ENCODE measurements at regions not wholly inside any gene's neighbourhood (a gene's known extent, or its start where the extent isn't known, plus 50 kb on each side); places are given as distances from the start of the nearest gene placed in this dataset.

DNA sequence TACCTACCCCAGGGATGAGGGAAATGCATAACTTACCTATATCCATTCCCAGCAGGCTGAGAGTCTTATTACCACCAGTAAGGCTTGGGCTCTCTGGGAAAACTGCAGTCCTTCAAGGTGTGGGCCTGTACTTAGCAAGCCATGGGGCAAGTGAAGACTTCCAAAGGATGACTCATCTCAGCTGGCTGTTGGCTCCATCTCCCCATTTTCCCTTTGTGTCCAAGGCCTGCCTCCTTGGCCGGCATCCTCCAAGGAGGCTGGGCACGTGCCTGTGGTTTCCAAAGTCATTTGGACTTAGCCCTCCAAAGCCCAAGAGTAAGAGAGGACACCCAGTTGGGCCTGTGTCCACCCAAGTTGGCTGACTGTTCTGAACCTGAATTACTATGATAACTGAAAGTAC is 89.8 kb downstream of the TMEM100 start:
- TF ChIP-seq TCF12 (IDR thresholded peaks at IDR 0.05; ENCODE audit: low read depth) (no peak), TAF1 (IDR thresholded peaks at IDR 0.05; ENCODE audit: low read depth) (no peak), CEBPB (IDR thresholded peaks at IDR 0.05) (no peak), YY1 (IDR thresholded peaks at IDR 0.05; ENCODE audit: low read depth) (no peak), FOXM1 (IDR thresholded peaks at IDR 0.05; ENCODE audit: borderline replicate concordance, low read depth) (no peak), ZBTB7A (IDR thresholded peaks at IDR 0.05; ENCODE audit: low read depth) (no peak), EGR1 (IDR thresholded peaks at IDR 0.05) (no peak), CREB1 (IDR thresholded peaks at IDR 0.05; ENCODE audit: low read depth) (no peak), TEAD4 (IDR thresholded peaks at IDR 0.05) (no peak), RAD21 (IDR thresholded peaks at IDR 0.05; ENCODE audit: low read depth) (no peak), EP300 (IDR thresholded peaks at IDR 0.05; ENCODE audit: borderline replicate concordance) (no peak), NFIC (IDR thresholded peaks at IDR 0.05) (no peak)
- TF ChIP-seq, protein P1, sequence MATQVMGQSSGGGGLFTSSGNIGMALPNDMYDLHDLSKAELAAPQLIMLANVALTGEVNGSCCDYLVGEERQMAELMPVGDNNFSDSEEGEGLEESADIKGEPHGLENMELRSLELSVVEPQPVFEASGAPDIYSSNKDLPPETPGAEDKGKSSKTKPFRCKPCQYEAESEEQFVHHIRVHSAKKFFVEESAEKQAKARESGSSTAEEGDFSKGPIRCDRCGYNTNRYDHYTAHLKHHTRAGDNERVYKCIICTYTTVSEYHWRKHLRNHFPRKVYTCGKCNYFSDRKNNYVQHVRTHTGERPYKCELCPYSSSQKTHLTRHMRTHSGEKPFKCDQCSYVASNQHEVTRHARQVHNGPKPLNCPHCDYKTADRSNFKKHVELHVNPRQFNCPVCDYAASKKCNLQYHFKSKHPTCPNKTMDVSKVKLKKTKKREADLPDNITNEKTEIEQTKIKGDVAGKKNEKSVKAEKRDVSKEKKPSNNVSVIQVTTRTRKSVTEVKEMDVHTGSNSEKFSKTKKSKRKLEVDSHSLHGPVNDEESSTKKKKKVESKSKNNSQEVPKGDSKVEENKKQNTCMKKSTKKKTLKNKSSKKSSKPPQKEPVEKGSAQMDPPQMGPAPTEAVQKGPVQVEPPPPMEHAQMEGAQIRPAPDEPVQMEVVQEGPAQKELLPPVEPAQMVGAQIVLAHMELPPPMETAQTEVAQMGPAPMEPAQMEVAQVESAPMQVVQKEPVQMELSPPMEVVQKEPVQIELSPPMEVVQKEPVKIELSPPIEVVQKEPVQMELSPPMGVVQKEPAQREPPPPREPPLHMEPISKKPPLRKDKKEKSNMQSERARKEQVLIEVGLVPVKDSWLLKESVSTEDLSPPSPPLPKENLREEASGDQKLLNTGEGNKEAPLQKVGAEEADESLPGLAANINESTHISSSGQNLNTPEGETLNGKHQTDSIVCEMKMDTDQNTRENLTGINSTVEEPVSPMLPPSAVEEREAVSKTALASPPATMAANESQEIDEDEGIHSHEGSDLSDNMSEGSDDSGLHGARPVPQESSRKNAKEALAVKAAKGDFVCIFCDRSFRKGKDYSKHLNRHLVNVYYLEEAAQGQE (IDR thresholded peaks at IDR 0.05; ENCODE audit: low read depth), result no peak
- TF ChIP-seq, protein P2, sequence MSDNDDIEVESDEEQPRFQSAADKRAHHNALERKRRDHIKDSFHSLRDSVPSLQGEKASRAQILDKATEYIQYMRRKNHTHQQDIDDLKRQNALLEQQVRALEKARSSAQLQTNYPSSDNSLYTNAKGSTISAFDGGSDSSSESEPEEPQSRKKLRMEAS (IDR thresholded peaks at IDR 0.05), result no peak
- TF ChIP-seq, protein P3, sequence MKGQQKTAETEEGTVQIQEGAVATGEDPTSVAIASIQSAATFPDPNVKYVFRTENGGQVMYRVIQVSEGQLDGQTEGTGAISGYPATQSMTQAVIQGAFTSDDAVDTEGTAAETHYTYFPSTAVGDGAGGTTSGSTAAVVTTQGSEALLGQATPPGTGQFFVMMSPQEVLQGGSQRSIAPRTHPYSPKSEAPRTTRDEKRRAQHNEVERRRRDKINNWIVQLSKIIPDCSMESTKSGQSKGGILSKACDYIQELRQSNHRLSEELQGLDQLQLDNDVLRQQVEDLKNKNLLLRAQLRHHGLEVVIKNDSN (IDR thresholded peaks at IDR 0.05), result no peak

DNA sequence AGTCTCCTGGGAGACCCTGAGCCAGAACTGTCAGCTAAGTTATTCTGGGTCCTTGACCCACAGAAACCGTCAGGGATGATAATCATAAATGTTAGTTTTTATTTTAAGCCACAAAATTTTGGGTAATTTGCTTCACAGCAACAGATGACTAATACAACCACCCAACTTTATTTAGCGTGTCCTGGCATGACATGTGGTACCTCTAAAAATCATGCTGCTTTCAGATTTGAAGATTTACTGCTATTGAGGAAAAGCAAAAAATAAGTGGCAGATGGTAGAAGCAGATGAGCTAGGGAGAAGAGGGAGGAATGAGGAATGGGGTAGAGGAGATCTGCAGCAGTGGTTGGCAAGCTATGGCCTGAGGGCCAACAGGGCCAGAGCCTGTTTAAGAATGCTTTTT is 90.4 kb downstream of the TMEM100 start:
- TF ChIP-seq NFIC (IDR thresholded peaks at IDR 0.05) (no peak), CEBPB (IDR thresholded peaks at IDR 0.05) (no peak), TAF1 (IDR thresholded peaks at IDR 0.05; ENCODE audit: low read depth) (no peak), YY1 (IDR thresholded peaks at IDR 0.05; ENCODE audit: low read depth) (no peak), CREB1 (IDR thresholded peaks at IDR 0.05; ENCODE audit: low read depth) (no peak), TCF12 (IDR thresholded peaks at IDR 0.05; ENCODE audit: low read depth) (no peak), EGR1 (IDR thresholded peaks at IDR 0.05) (no peak), ZBTB7A (IDR thresholded peaks at IDR 0.05; ENCODE audit: low read depth) (no peak), EP300 (IDR thresholded peaks at IDR 0.05; ENCODE audit: borderline replicate concordance) (no peak), RAD21 (IDR thresholded peaks at IDR 0.05; ENCODE audit: low read depth) (no peak), FOXM1 (IDR thresholded peaks at IDR 0.05; ENCODE audit: borderline replicate concordance, low read depth) (no peak), TEAD4 (IDR thresholded peaks at IDR 0.05) (no peak)
- TF ChIP-seq, protein P1 (IDR thresholded peaks at IDR 0.05; ENCODE audit: low read depth), result no peak
- TF ChIP-seq, protein P2 (IDR thresholded peaks at IDR 0.05), result no peak
- TF ChIP-seq, protein P3 (IDR thresholded peaks at IDR 0.05), result no peak

DNA sequence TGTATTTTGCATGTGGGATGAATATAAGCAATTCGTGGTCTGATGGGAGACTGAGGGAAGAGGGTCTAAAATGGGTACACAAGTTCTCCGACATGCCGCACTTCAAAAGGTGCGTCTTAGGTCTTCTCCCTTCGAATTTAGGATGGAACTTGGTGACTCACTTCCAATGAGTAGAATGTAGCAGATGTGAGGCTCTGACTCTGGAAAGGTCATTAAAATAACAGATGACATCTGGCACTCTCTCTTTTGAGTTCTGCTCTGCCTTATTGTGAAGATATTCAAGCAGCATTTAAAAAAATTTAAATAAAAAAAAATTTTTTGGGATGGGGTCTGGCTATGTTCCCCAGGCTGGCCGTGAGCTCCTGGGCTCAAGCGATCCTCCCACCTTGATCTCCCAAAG is 92.7 kb downstream of the TMEM100 start:
- no peak for TF ChIP-seq TCF12 (IDR thresholded peaks at IDR 0.05; ENCODE audit: low read depth)
- no peak for TF ChIP-seq TEAD4 (IDR thresholded peaks at IDR 0.05)
- no peak for TF ChIP-seq EP300 (IDR thresholded peaks at IDR 0.05; ENCODE audit: borderline replicate concordance)
- TF ChIP-seq, protein P3 (IDR thresholded peaks at IDR 0.05), result no peak
- no peak for TF ChIP-seq ZBTB7A (IDR thresholded peaks at IDR 0.05; ENCODE audit: low read depth)
- no peak for TF ChIP-seq FOXM1 (IDR thresholded peaks at IDR 0.05; ENCODE audit: borderline replicate concordance, low read depth)
- TF ChIP-seq TAF1 (IDR thresholded peaks at IDR 0.05; ENCODE audit: low read depth), result no peak
- TF ChIP-seq YY1 (IDR thresholded peaks at IDR 0.05; ENCODE audit: low read depth), result no peak
- no peak for TF ChIP-seq EGR1 (IDR thresholded peaks at IDR 0.05)
- no peak for TF ChIP-seq RAD21 (IDR thresholded peaks at IDR 0.05; ENCODE audit: low read depth)
- TF ChIP-seq, protein P2 (IDR thresholded peaks at IDR 0.05), result no peak
- TF ChIP-seq CREB1 (IDR thresholded peaks at IDR 0.05; ENCODE audit: low read depth), result no peak
- TF ChIP-seq NFIC (IDR thresholded peaks at IDR 0.05), result no peak
- no peak for TF ChIP-seq CEBPB (IDR thresholded peaks at IDR 0.05)
- TF ChIP-seq, protein P1 (IDR thresholded peaks at IDR 0.05; ENCODE audit: low read depth), result no peak

All from Ishikawa (cell line).